ENCODE measurements at regions not wholly inside any gene's neighbourhood (a gene's known extent, or its start where the extent isn't known, plus 50 kb on each side); places are given as distances from the start of the nearest gene placed in this dataset.

GRCh38 chr9:119095072-119095471, 274.2 kb downstream of the BRINP1 start:
- TF ChIP-seq CTCF (conservative IDR thresholded peaks at IDR 0.05 in 1 of 2, IDR thresholded peaks at IDR 0.05 in 1 of 2; ENCODE audit: low read depth in 1 of 2, low read length in 2 of 2) (no peak), EZH2 (IDR thresholded peaks at IDR 0.05; ENCODE audit: low read length, missing control alignments) (no peak)
